Osteoblast (primary cell): ENCODE measurements at regions not wholly inside any gene's neighbourhood (a gene's known extent, or its start where the extent isn't known, plus 50 kb on each side); places are given as distances from the start of the nearest gene placed in this dataset.

Source experiments
- DNase-seq: peaks from one replicate; pipeline ENCODE4 v3.0.0; 2011; ENCODE audit warnings: low spot score, mixed read lengths; ENCODE audit not compliant: insufficient read length; ENCODE audit errors: missing footprints
- H2AFZ ChIP-seq: 2 replicates; pipeline ENCODE4 v1.6.0; 2011; ENCODE audit warnings: mild to moderate bottlenecking, low read length
- H3K27ac ChIP-seq: 2 replicates; pipeline ENCODE4 v1.5.1; 2011; ENCODE audit warnings: mild to moderate bottlenecking, low read depth, low read length, moderate library complexity
- H3K27me3 ChIP-seq: 2 replicates; pipeline ENCODE4 v1.6.0; 2012; ENCODE audit warnings: mild to moderate bottlenecking, control low read depth, inconsistent platforms, low read length, moderate library complexity; ENCODE audit not compliant: insufficient read depth
- H3K36me3 ChIP-seq: 2 replicates; pipeline ENCODE4 v1.5.1; 2011; ENCODE audit warnings: mild to moderate bottlenecking, low read length, control low read depth, moderate library complexity; ENCODE audit not compliant: insufficient read depth
- H3K4me1 ChIP-seq: 2 replicates; pipeline ENCODE4 v1.5.1; 2011; ENCODE audit warnings: mild to moderate bottlenecking, low read length, control low read depth, moderate library complexity; ENCODE audit not compliant: insufficient read depth
- H3K4me2 ChIP-seq: 2 replicates; pipeline ENCODE4 v1.6.0; 2011; ENCODE audit warnings: mild to moderate bottlenecking, low read length; ENCODE audit not compliant: insufficient read depth
- H3K4me3 ChIP-seq: fragments of 200-600 bp; sonication (generic); 3 replicates; pipeline ENCODE4 v1.5.1; 2012; ENCODE audit warnings: mild to moderate bottlenecking, low read length, inconsistent platforms; ENCODE audit not compliant: insufficient read depth
- H3K79me2 ChIP-seq: 2 replicates; pipeline ENCODE4 v1.6.0; 2012; ENCODE audit warnings: mild to moderate bottlenecking, low read length, control low read depth, inconsistent platforms; ENCODE audit not compliant: insufficient read depth
- H3K9me3 ChIP-seq: 2 replicates; pipeline ENCODE4 v1.5.1; 2011; ENCODE audit warnings: low read depth, low read length, control low read depth
- H4K20me1 ChIP-seq: 2 replicates; pipeline ENCODE4 v1.6.0; 2012; ENCODE audit warnings: mild to moderate bottlenecking, low read length, control low read depth; ENCODE audit not compliant: insufficient read depth
- TF ChIP-seq, protein P1 (sequence below): IDR thresholded peaks from 2 replicates; pipeline ENCODE4 v1.5.1; 2011; ENCODE audit warnings: mild to moderate bottlenecking, low read depth, low read length, moderate library complexity; ENCODE audit errors: extremely low read depth

- no peak for DNase-seq
- H3K4me1 ChIP-seq, result no peaks in the 10 kb centered on the region
- H3K4me3 ChIP-seq, result no peak overlapping the region
- H3K27ac ChIP-seq, result no peak overlapping the region
- H3K36me3 ChIP-seq, result no peaks in the 10 kb centered on the region
- H2AFZ ChIP-seq, result no peak overlapping the region
- H3K4me2 ChIP-seq, result no peak overlapping the region
- no peaks in the 10 kb centered on the region for H3K79me2 ChIP-seq
- TF ChIP-seq, protein P1, sequence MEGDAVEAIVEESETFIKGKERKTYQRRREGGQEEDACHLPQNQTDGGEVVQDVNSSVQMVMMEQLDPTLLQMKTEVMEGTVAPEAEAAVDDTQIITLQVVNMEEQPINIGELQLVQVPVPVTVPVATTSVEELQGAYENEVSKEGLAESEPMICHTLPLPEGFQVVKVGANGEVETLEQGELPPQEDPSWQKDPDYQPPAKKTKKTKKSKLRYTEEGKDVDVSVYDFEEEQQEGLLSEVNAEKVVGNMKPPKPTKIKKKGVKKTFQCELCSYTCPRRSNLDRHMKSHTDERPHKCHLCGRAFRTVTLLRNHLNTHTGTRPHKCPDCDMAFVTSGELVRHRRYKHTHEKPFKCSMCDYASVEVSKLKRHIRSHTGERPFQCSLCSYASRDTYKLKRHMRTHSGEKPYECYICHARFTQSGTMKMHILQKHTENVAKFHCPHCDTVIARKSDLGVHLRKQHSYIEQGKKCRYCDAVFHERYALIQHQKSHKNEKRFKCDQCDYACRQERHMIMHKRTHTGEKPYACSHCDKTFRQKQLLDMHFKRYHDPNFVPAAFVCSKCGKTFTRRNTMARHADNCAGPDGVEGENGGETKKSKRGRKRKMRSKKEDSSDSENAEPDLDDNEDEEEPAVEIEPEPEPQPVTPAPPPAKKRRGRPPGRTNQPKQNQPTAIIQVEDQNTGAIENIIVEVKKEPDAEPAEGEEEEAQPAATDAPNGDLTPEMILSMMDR, result no peak
- no peaks in the 10 kb centered on the region for H3K27me3 ChIP-seq
- no peaks in the 10 kb centered on the region for H4K20me1 ChIP-seq
- H3K9me3 ChIP-seq, result no peaks in the 10 kb centered on the region
Measured at GRCh38 chr15:96160800-96161199, 169.7 kb upstream of the NR2F2 start.

DNA sequence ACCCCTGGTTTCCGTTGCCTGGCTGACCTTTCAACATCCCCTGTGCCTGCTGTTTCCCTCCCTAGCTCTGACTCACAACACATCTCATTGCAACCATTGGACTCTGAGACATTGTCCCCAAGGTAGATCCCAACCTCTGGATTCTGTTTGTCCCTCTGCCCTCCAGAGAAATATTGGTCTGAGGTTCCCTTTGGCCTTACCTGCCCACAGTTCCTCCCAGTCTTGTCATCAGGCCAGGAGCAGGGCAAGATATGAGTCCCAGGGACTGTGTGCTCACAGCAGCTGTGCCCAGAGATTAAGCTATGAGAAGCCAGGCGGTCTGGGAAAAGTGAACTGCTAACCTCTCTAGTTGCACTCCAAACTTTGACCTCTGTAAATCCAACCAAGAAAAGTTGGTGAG lies 168.2 kb upstream of the NR2F2 start:
- no peaks in the 10 kb centered on the region for H4K20me1 ChIP-seq
- no peaks in the 10 kb centered on the region for H3K27me3 ChIP-seq
- H3K9me3 ChIP-seq, result no peaks in the 10 kb centered on the region
- H3K27ac ChIP-seq, result no peak overlapping the region
- H3K79me2 ChIP-seq, result no peaks in the 10 kb centered on the region
- H3K4me3 ChIP-seq, result no peak overlapping the region
- H3K4me1 ChIP-seq, result no peaks in the 10 kb centered on the region
- TF ChIP-seq, protein P1, result no peak
- no peak overlapping the region for H3K4me2 ChIP-seq
- no peaks in the 10 kb centered on the region for H3K36me3 ChIP-seq
- DNase-seq, result no peak
- H2AFZ ChIP-seq, result no peak overlapping the region

DNA sequence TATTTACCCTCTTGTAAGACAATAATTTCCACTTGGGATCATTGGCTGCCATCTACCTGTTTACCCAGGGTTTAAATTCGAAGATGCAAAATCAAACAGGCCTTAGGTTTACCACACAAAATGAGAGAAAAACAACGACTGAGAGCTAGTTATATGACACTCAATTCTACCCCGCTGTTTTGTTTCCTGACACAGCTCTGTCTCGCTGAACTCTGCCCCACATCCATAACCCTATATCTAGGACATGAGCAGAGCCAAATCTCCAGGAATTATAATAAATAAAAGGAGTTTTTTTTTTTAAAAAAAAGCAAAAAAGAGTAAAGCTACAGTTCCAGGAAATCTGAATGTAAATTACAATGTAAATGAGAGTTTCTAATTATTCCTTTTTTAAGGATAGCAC lies 165.4 kb upstream of the NR2F2 start:
- no peak overlapping the region for H3K4me3 ChIP-seq
- no peaks in the 10 kb centered on the region for H4K20me1 ChIP-seq
- no peak overlapping the region for H2AFZ ChIP-seq
- H3K27ac ChIP-seq, result no peak overlapping the region
- no peaks in the 10 kb centered on the region for H3K79me2 ChIP-seq
- no peak overlapping the region for H3K4me2 ChIP-seq
- no peaks in the 10 kb centered on the region for H3K36me3 ChIP-seq
- no peaks in the 10 kb centered on the region for H3K27me3 ChIP-seq
- no peaks in the 10 kb centered on the region for H3K4me1 ChIP-seq
- no peak for DNase-seq
- TF ChIP-seq, protein P1, result no peak
- no peaks in the 10 kb centered on the region for H3K9me3 ChIP-seq

GRCh38 chr15:96165775-96166174 lies 164.7 kb upstream of the NR2F2 start:
- Histone ChIP-seq H3K27ac (no peak overlapping the region), H3K4me3 (no peak overlapping the region), H3K4me2 (no peak overlapping the region), H4K20me1 (no peaks in the 10 kb centered on the region), H3K36me3 (no peaks in the 10 kb centered on the region), H3K27me3 (no peaks in the 10 kb centered on the region), H3K79me2 (no peaks in the 10 kb centered on the region), H3K4me1 (no peaks in the 10 kb centered on the region), H3K9me3 (no peaks in the 10 kb centered on the region), H2AFZ (no peak overlapping the region)
- DNase-seq, result no peak
- TF ChIP-seq, protein P1, result no peak
